ENCODE measurements at regions not wholly inside any gene's neighbourhood (a gene's known extent, or its start where the extent isn't known, plus 50 kb on each side); places are given as distances from the start of the nearest gene placed in this dataset.

DNA sequence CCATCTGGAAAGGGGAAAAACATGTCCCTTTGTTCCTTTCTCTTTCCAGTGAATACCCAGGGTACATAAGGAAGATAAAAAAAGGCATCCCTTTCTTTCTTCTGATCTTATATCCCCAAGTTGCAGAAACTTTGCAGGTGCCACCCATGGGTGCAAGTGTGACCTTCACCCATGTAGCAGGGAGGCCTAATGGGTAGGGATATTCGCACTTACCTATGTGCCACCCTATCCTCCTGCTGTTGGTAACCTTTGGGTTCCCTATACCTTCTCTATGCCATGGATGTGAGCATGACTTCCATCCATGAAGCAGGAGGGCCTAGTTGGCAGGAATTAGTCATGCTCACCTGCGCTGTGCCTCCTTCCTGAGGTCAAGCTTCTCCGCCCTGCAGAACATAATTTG lies 59.2 kb upstream of the C15orf39 start:
- no peak for TF ChIP-seq CTCF (IDR thresholded peaks at IDR 0.05)
- TF ChIP-seq POLR2A (IDR thresholded peaks at IDR 0.05), result no peak

Data from thyroid gland (tissue), 4 donors.